ENCODE measurements at regions not wholly inside any gene's neighbourhood (a gene's known extent, or its start where the extent isn't known, plus 50 kb on each side); places are given as distances from the start of the nearest gene placed in this dataset.
"Not testable (repeated sequence)": the region's sequence is repeated elsewhere in the genome, so short reads cannot be mapped to it uniquely, and the experiment has no call there.

- DNase-seq, result no peak
Observed at GRCh38 chr3:191972714-191973398, 511.9 kb downstream of the PYDC2 start.

DNA sequence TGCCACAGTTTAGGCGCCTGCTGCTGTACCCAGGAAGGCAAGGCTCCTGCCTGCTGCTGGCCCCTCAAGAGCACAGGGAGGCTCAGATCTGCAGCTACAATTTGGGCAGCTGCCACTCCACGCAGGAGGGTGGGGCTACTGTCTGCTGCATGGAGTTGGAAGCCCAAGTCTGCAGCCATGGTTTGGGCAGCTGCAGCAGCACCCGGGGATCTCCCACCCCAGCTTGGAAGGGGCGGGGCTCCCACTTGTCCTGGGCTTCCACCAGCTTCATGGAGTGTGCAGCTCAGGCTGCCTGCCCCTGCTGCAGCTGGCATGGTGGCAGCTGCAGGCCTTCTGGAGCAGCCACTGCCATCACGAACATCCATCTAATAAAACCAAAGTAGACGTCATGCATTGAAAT, 512.9 kb downstream of the PYDC2 start:
- DNase-seq, result no peak

GRCh38 chr3:191975936-191976335, 515.0 kb downstream of the PYDC2 start:
- no peak for DNase-seq

GRCh38 chr3:191980443-191980842, 519.5 kb downstream of the PYDC2 start:
- no peak for DNase-seq

DNA sequence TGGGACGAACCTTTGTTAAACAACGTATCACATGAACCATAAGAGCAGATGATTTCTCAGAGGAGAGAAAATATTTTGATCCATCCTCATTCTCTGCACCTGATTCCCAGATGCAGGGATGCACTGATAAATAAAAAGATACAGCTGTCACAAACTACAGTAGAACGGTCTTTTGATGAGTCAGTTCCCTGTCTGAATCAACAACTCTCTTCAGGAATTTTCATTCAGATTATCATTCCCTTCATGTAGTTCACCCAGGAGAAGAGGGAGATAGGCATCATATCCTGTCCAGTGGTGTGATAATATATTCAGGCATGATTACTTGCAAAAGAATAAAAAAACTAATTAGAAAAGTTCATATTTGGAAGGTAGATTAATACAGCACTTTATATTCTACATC, 521.5 kb downstream of the PYDC2 start:
- no peak for DNase-seq

- DNase-seq, result peak; percentile 1
Observed at GRCh38 chr3:191985691-191986090, 524.7 kb downstream of the PYDC2 start.

GRCh38 chr3:191987831-191988350, 526.9 kb downstream of the PYDC2 start:
- DNase-seq, result peak; percentile 12

GRCh38 chr3:191993952-191994351, 533.0 kb downstream of the PYDC2 start:
- not testable (repeated sequence) for DNase-seq

- no peak for DNase-seq
Observed at GRCh38 chr3:191997093-191997492, 536.1 kb downstream of the PYDC2 start.

- no peak for DNase-seq
Observed at GRCh38 chr3:191997579-191998268, 536.8 kb downstream of the PYDC2 start.

- no peak for DNase-seq
Observed at GRCh38 chr3:192001218-192001617, 540.3 kb downstream of the PYDC2 start.

GRCh38 chr3:192005989-192006388, 545.0 kb downstream of the PYDC2 start:
- DNase-seq, result no peak

DNA sequence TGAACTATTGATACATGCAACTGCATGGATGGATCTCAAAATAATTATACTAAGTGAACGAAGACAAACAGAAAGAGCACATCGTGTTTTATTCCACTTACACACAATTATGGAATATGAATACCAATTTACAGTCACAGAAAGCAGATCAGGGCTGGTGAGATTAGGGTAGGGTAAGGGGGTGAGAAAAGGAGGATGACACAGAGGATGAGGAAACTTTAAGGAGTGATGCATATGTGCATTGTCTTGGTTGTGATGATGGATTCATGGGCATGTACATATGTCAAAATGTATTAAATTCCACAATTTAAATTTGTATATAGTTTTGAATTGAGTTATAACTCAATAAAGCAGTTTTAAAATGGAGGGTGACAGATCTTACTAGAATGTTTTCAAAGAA, 548.9 kb downstream of the PYDC2 start:
- DNase-seq, result no peak

- DNase-seq, result no peak
Observed at GRCh38 chr3:192010490-192010889, 549.5 kb downstream of the PYDC2 start.

DNA sequence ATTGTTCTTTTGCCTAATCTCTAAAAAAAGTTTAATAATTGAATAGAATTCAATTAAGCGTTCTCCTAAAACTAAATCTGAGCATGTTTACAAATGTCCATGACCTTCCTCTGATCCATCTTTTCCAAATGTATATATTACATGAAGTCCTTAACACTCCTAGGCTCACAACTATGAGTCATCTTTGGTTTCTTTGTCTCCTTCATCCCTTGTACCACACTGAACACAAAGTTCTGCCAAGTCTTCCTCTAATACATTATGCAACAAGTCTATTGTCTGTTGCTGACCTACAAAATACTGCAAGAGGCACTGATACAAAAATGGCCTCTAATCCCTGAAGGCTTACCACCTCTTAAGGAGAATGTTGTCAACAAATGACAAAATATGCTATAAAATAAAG, 550.2 kb downstream of the PYDC2 start:
- no peak for DNase-seq

GRCh38 chr3:192013110-192013509, 552.1 kb downstream of the PYDC2 start:
- DNase-seq, result no peak

- peak; percentile 91 for DNase-seq
Observed at GRCh38 chr3:192022412-192022811, 561.4 kb downstream of the PYDC2 start.

DNA sequence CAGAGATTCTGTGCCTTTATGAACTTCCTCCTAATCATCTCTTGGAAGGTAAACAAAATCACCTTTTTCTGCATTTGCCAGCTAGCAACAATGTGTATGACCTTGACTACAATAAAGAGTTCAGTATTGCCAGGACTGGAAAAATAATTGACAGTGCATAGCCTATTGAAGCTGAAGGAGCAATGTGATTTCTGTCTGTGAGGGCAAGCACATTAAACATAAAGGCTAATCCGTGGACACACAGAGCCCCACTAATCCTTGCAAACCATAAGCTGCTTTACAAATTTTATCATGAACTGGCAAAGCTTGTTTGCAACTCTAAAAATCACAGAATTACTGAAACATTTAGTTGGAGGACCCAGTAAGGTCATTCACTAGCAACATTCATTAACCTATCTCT, 563.8 kb downstream of the PYDC2 start:
- DNase-seq, result no peak

DNA sequence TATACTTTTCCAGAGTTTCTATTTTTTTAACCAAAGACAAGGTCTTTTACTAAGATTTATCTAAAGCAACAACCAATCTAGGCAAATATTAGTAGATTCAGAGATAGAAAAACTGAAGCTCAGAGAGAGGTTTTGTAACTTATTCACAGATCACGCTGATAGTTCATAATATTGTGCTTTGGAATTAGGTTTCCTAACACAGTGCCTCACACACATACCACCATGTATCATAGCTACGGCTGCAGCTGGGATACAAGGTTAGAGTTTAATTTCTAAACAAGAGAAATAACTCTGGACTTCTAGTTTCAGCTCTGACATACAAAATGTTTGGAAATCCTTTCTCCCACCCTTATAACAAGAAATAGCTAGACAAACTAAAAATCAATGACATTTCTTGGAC, 565.7 kb downstream of the PYDC2 start:
- DNase-seq, result no peak

DNA sequence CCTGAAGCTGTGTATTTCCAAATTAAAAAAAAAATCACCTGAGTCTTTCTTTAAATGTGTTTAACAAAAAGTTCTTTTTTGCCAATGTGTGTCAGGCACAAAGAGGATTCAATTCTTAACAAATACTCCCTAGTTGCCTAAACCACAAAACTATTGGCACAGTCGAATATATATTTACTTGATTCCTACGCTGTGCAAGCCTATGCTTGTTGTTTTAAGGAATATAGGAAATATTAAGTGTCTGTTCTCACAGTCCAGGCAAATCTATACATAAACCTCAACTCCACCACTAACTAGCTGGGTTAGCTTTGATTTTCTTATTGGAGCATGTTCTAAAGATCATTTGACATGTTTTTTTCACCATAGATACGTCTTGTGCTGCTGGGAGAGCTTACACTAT, 571.0 kb downstream of the PYDC2 start:
- DNase-seq, result no peak

DNA sequence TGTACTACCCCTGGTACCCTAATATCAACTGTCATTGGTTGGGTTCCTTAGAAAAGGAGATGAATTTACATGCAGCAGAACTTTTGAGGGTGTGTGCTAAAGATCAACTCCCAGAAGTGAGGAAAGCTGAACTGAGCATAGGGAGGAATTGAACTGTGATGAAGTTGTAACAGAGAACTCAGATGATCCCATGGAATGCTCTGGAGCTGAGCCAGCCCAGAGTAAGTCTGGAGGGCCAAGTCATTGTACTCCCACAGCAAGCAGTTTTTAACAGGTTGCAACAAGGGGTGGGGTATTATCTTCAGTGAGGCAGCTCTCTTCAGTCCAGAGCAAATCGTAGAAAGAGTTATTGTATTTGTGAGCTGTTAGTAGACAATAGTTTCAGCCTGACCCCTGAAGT, 572.3 kb downstream of the PYDC2 start:
- peak; percentile 26 for DNase-seq

- peak; percentile 10 for DNase-seq
Observed at GRCh38 chr3:192038726-192039125, 577.8 kb downstream of the PYDC2 start.

DNA sequence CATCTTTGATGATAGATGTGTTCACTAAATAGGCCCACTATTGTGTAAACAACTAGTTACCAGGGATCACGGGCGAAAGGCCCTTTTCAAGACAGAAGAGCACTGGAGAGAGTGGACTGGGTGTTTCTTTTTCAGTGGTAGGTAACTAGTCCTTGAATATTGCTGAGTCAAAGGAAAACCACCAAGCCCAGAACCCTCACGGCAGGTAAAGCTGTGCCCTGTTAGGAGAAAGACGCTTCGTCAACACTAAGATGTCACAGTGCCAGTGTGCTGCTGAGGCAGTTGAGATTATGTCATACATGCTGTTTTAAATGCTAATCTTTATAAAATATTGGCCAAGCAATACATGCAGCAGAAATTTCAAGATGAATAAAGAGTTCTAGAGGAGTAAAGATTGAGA, 578.6 kb downstream of the PYDC2 start:
- no peak for DNase-seq
